Limb (tissue), 2 donors: ENCODE measurements at regions not wholly inside any gene's neighbourhood (a gene's known extent, or its start where the extent isn't known, plus 50 kb on each side); places are given as distances from the start of the nearest gene placed in this dataset.

Experiments
- DNase-seq, 2 donors: peaks; one replicate each; pipeline ENCODE4 v3.0.0-alpha.2; 2016; ENCODE audit errors: extremely low spot score in 2 of 2

DNA sequence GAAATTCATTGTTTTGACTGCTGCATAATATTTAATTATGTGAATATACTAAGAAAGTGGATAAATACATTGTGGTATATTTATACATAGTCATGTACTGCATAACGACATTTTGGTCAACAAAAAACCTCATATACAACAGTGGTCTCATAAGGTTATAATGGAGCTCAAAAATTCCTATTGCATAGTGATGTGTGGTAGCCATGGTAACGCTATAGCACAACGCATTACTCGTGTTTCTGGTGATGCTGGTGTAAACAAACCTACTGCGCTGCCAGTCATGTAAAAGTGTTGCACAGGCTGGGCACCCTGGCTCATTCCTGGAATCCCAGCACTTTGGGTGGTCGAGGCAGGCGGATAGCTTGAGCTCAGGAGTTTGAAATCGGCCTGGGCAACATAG, 52.6 kb upstream of the NHLH2 start:
- DNase-seq, result no peak

DNA sequence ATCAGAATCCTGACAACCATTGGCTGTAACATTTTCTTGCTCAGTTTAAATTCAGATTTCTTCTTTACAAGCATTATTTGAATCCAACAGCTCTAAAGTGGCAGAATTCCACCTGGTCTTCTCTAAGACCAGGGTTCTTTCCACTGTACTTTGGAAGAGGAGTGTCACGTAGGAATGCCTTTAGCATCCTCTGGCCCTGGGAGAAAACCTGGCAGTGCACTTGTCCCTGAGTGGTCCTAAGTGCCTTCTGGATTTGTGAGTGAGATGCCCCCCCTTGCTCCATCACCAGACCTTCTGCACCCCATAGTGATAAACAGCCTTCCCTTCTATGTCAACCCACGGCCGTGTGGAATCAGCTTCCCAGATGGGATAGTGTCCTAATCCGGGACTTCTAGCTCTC, 57.1 kb upstream of the NHLH2 start:
- no peak for DNase-seq

DNA sequence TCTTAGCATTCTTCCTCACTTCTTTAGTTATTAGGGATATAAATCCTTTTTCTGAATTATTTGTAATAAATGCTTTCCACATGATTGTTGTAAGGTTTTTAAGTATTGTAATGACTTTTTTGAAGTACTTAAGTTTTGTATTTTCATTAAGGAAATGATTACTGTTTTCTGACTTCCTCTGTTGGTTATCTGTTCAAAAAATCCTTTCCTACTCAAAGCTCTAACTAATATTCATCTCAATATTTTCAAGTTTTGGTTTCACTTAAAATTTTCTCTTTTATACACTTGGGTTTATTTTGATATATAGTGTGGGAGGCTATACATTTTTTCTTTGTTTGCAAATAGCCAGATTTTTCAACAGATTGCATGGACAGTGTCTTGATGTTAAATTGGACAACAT, 59.9 kb upstream of the NHLH2 start:
- DNase-seq, result no peak

DNA sequence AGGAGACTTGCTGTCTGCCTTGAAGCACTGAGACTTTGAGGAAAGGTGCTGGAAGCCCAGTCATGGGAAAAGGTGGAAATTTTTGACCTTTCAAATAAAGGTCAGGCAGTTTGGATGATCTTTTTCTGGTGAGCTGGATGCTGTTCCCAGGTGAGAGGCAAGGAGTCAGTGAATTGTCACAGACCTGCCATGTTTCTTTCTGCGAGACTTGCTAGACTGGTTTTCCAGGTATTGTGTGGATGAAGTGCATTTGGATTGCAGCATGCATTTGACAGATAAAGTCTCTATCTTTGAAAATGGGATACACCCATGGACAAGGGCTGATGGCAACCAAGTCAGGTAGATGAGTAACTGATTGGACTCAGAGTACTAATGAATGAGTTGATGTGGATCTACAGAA, 65.7 kb upstream of the NHLH2 start:
- no peak for DNase-seq

DNA sequence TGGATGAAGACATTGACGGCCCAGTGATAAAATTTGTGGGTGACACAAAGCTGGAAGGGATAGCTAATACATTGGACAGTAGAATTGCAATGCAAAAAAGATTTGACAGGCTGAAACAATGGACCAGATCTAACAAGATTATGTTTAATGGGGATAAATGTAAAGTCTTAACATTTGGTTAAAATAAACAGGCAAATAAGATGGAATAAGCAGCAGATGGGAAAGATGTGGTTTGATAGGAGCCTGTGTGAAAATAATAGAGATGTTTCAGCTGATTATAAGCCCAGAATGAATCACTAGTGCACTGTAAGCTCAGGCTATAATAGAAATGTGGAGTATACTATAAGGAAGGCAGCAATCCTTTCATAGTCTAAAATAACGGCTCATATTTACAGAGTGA, 66.2 kb upstream of the NHLH2 start:
- no peak for DNase-seq

DNA sequence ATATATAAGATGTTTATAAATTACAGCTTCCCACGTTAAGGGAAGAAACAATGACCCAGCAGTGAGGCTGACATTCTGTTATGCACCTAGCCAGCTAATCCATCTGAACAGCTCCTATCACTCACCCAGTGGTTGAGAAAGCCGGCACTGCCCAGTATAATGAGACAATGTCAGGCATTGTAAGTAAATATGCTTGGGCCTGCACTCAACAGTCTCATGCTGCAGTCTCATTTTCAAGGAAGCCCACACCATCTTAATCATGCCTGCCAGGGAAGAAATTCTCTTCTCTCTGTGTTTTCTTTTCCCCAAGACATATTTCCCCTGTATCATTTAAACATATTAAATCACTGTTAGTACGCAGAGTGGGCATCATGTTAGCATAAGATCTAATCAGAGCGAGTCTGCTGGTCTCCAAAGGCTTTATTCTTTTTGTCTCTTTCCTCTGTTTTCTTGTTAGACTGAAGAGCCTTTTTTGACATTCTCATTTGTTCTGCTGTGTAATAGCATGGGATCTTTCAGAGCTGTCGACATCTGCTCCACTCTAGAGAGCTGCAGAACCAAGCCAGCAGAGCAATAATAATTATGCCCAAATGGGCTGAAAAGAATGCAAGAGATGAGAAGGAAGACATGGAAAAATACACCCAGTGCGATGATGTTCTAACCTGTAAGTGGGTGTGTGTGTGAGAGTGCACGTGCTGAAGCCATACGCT, 67.6 kb upstream of the SLC22A15 start:
- no peak for DNase-seq

DNA sequence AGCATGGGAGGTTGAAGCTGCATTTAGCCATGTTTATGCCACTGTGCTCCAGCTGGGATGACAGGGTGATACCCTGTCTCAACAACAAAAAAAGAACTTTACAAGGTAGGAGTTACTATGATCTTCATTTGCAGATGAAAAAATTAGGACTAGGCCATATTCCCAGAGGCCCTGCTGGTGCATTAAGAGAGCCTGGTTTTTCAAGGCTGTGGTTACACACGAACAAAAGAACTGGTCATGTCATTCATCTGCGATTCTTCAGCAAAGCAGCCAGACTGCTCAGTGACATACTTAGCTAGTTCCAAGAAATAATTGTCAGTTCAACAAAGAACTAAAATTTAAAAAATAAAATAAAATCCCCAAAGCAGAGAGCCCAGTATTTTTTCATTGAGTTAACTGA, 66.1 kb upstream of the SLC22A15 start:
- DNase-seq, result no peak

DNA sequence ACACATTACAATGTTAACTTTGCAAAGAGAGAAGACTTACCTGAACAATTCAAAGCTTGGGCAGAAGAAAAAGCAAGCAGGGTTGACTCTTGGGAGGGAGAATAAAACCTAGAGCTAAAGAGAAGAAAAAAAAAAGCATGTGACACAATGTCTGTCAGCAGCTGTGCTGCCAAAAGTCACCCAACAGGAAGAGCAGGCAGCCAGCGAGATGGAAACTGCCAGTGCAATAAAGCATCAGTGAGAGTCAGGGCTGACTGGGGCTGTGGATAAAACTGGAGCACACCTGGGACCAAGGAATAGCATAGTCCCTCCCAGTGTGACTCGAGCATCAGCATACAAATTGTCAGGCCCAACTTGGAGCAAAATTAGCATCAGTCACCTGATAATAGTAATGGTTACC, 65.0 kb upstream of the SLC22A15 start:
- DNase-seq, result no peak

DNA sequence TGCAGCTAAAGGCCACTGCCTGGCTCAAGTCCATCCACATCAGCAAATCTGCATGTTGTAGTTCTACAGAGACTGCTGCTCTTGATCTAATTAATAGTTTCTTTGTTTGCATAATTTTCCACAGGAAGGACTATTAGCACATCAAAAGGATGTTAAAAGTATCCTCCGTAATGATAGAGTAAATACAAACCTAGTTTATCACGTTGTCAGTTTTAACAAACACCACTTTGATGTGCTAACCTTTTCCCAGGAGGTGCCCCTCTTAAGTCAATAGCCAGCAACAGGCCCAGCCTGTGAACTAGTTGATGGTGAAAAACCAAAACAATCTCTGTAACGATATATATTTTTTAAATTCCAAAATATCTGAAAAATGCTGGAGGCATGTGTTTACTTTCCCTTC, 64.2 kb upstream of the SLC22A15 start:
- DNase-seq, result no peak

DNA sequence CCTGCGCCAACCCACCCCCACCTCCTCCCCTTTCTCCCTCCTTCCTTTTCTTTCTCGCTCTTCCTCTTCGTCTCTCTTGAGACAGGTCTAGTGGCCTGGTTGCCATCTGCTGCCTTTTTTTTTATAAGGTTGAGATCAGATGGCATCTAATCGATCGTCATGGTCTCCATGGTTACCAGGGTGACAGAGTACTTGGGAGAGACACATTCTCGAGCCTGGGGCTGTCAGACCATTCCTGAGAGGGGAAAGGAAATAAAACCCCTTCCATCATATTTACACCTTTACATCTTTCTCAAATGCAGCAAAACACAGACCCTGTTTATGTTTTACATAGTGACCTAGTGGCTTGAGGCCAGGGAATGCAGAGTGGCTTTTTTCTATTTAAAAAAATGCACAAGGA, 53.5 kb upstream of the SLC22A15 start:
- DNase-seq, result no peak

DNA sequence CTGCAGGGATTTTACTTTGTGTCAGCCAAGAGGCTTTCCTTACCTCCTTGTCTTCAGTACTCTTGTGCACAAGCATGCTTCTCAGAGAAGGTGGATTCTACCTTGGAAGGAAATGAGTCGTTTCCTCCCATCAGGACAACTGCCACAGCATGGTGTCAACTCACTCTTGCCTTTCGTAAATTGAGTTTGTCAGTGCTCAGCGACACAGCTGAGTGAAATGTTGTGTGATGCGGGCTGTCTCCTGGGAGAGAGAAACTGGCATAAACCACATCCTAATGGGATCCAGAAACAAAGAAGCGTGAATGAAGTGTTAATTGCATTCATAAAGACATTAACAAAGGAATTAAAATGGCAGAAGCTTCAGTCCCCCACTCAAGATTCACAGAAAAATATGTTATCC, 51.5 kb upstream of the SLC22A15 start:
- peak in 1 of 2 donors; percentile 50 for DNase-seq

DNA sequence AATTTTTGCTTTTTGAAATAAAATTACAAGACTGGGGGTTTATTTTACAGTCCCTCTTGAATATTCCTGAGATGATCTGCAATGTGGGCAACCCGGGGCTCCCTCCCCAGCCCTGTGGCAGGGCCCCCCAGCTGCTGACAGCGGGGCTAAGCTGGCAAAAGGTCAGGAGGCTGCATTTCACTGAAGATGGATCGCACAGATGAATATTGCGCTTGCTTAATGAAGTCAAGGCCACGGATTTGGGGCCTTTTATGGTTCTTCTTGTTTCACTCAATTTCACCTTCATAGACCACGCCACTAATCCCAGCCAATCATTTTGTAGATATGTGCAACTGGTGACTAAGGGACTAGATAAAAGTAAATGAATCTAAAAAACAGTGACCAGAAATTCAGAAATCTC, 50.8 kb upstream of the SLC22A15 start:
- no peak for DNase-seq
